SK-N-SH (cell line): ENCODE measurements at regions not wholly inside any gene's neighbourhood (a gene's known extent, or its start where the extent isn't known, plus 50 kb on each side); places are given as distances from the start of the nearest gene placed in this dataset.

Experiments used
- CHD2 ChIP-seq: fragments of 150-350 bp; IDR thresholded peaks from 2 replicates; pipeline ENCODE4 v1.6.1; 2018; ENCODE audit warnings: low read length; ENCODE audit not compliant: partially characterized antibody
- FOXJ3 ChIP-seq: sonication (generic); formaldehyde crosslinking; IDR thresholded peaks from 2 replicates; pipeline ENCODE4 v1.5.1; 2020; ENCODE audit warnings: mild to moderate bottlenecking, missing genetic modification reagents
- GABPA ChIP-seq: IDR thresholded peaks from 2 replicates; pipeline ENCODE4 v1.4.0; 2012; ENCODE audit warnings: low read depth, mild to moderate bottlenecking
- MEF2A ChIP-seq: IDR thresholded peaks from 2 replicates; pipeline ENCODE4 v1.4.0; 2012; ENCODE audit warnings: low read depth, borderline replicate concordance
- MXI1 ChIP-seq: IDR thresholded peaks from 2 replicates; pipeline ENCODE4 v1.6.1; 2012; ENCODE audit warnings: mild to moderate bottlenecking, low read depth, low read length, improper control_type of control experiment
- NFIC ChIP-seq: IDR thresholded peaks from 2 replicates; pipeline ENCODE4 v1.4.0; 2012; ENCODE audit warnings: borderline replicate concordance
- NRF1 ChIP-seq: IDR thresholded peaks from 2 replicates; pipeline ENCODE4 v1.6.1; 2012; ENCODE audit warnings: low read depth, mild to moderate bottlenecking, low read length
- POLR2AphosphoS5 ChIP-seq: IDR thresholded peaks from 2 replicates; pipeline ENCODE4 v1.6.1; 2012; ENCODE audit warnings: low read depth, low read length
- RFX5 ChIP-seq: IDR thresholded peaks from 2 replicates; pipeline ENCODE4 v1.6.1; 2012; ENCODE audit warnings: mild to moderate bottlenecking, improper control_type of control experiment, low read length
- SIN3A ChIP-seq: IDR thresholded peaks from 2 replicates; pipeline ENCODE4 v1.6.1; 2012; ENCODE audit warnings: low read depth, mild to moderate bottlenecking, low read length, moderate library complexity, borderline replicate concordance
- TAF1 ChIP-seq: IDR thresholded peaks from 2 replicates; pipeline ENCODE4 v1.6.1; 2012; ENCODE audit warnings: low read depth, mild to moderate bottlenecking, low read length, moderate library complexity, borderline replicate concordance
- TF ChIP-seq, protein P1 (sequence below): IDR thresholded peaks from 2 replicates; pipeline ENCODE4 v1.4.0; 2012; ENCODE audit warnings: low read depth
- TF ChIP-seq, protein P2 (sequence below): fragments of 200-600 bp; sonication (generic); IDR thresholded peaks from 2 replicates; pipeline ENCODE4 v1.6.1; 2017; ENCODE audit warnings: antibody characterized with exemption, mild to moderate bottlenecking, moderate library complexity
- TF ChIP-seq, protein P3 (sequence below): IDR thresholded peaks from 2 replicates; pipeline ENCODE4 v1.6.1; 2012; ENCODE audit warnings: mild to moderate bottlenecking, low read depth, low read length, moderate library complexity

DNA sequence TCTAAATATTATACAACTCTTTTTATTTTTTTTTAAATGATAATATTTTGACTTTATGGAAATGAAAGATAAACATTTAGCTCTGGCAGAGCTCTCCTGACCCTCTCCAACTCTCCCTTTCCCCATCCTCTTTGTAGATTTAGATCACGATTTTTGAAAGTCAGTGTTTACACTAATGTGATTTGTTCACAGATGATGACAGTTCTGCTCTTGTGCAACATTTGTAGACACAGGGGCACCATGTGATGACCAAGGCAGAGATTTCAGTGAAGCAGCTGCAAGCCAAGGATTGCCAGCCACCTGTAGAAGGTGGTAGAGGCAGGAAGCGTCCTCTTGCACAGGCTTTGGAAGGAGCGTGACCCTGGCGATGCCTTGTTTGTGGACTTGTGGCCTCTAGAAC is 483.2 kb downstream of the QKI start:
- TF ChIP-seq TAF1 (no peak), SIN3A (no peak), NFIC (no peak), FOXJ3 (CRISPR knock-in tag) (no peak), MXI1 (no peak), CHD2 (no peak), GABPA (no peak), POLR2AphosphoS5 (no peak), NRF1 (no peak), RFX5 (no peak), MEF2A (no peak)
- TF ChIP-seq, protein P1, sequence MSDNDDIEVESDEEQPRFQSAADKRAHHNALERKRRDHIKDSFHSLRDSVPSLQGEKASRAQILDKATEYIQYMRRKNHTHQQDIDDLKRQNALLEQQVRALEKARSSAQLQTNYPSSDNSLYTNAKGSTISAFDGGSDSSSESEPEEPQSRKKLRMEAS: no peak
- TF ChIP-seq, protein P2, sequence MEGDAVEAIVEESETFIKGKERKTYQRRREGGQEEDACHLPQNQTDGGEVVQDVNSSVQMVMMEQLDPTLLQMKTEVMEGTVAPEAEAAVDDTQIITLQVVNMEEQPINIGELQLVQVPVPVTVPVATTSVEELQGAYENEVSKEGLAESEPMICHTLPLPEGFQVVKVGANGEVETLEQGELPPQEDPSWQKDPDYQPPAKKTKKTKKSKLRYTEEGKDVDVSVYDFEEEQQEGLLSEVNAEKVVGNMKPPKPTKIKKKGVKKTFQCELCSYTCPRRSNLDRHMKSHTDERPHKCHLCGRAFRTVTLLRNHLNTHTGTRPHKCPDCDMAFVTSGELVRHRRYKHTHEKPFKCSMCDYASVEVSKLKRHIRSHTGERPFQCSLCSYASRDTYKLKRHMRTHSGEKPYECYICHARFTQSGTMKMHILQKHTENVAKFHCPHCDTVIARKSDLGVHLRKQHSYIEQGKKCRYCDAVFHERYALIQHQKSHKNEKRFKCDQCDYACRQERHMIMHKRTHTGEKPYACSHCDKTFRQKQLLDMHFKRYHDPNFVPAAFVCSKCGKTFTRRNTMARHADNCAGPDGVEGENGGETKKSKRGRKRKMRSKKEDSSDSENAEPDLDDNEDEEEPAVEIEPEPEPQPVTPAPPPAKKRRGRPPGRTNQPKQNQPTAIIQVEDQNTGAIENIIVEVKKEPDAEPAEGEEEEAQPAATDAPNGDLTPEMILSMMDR: no peak
- TF ChIP-seq, protein P3, sequence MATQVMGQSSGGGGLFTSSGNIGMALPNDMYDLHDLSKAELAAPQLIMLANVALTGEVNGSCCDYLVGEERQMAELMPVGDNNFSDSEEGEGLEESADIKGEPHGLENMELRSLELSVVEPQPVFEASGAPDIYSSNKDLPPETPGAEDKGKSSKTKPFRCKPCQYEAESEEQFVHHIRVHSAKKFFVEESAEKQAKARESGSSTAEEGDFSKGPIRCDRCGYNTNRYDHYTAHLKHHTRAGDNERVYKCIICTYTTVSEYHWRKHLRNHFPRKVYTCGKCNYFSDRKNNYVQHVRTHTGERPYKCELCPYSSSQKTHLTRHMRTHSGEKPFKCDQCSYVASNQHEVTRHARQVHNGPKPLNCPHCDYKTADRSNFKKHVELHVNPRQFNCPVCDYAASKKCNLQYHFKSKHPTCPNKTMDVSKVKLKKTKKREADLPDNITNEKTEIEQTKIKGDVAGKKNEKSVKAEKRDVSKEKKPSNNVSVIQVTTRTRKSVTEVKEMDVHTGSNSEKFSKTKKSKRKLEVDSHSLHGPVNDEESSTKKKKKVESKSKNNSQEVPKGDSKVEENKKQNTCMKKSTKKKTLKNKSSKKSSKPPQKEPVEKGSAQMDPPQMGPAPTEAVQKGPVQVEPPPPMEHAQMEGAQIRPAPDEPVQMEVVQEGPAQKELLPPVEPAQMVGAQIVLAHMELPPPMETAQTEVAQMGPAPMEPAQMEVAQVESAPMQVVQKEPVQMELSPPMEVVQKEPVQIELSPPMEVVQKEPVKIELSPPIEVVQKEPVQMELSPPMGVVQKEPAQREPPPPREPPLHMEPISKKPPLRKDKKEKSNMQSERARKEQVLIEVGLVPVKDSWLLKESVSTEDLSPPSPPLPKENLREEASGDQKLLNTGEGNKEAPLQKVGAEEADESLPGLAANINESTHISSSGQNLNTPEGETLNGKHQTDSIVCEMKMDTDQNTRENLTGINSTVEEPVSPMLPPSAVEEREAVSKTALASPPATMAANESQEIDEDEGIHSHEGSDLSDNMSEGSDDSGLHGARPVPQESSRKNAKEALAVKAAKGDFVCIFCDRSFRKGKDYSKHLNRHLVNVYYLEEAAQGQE: no peak
